Memory B cell (primary cell): ENCODE measurements at regions not wholly inside any gene's neighbourhood (a gene's known extent, or its start where the extent isn't known, plus 50 kb on each side); places are given as distances from the start of the nearest gene placed in this dataset.
"Not testable (repeated sequence)": the region's sequence is repeated elsewhere in the genome, so short reads cannot be mapped to it uniquely, and the experiment has no call there.

Source experiments
- ATAC-seq: fragments of 150-1000 bp; cut with Tn5 transposase; 2 replicates; pipeline ENCODE4 v1.10.0; 2021; ENCODE audit warnings: low read depth, mild to moderate bottlenecking, moderate library complexity
- DNase-seq, 2 donors: peaks; one replicate each; pipeline ENCODE4 v3.0.0; 2022; ENCODE audit warnings: low spot score in 2 of 2
- H3K27ac Mint-ChIP-seq: one replicate; pipeline ENCODE4 v1.8.0; 2022; ENCODE audit warnings: mild to moderate bottlenecking, moderate library complexity, mixed read lengths
- H3K27me3 Mint-ChIP-seq: one replicate; pipeline ENCODE4 v1.8.0; 2022; ENCODE audit warnings: mixed read lengths
- H3K36me3 Mint-ChIP-seq: one replicate; pipeline ENCODE4 v1.8.0; 2022; ENCODE audit warnings: mild to moderate bottlenecking, mixed read lengths
- H3K4me1 Mint-ChIP-seq: one replicate; pipeline ENCODE4 v1.8.0; 2022; ENCODE audit warnings: mixed read lengths
- H3K4me3 Mint-ChIP-seq: one replicate; pipeline ENCODE4 v1.8.0; 2022; ENCODE audit warnings: mild to moderate bottlenecking, moderate library complexity, mixed read lengths
- H3K9me3 Mint-ChIP-seq: one replicate; pipeline ENCODE4 v1.8.0; 2022; ENCODE audit warnings: mixed read lengths

DNA sequence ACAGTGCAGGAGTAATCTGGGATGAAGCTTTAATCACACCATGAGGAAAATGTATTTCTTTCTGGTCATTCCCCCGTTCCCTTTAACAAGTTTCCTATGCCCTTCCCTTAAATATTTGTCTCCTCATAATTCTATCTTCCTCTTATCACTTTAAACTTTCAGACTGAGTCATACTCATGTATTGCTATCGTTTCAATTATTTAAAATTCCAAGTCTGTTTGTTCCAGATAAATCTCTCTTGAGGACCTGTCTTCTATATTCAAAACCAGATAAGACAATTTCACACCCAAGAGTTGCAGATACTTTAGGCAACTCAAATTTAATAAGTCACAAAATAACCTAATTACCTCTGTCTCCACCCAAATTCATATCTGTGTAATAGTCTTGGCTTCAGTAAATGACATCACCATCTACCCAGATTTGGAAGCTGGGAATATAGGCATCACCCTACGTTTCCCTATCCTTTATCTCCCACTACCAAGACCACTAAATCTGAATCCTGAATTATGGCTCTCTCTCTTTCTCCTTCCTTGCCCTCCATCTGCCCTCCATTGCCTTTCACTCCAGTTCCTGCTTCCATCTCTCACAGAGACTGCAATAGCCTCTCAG, 220.1 kb downstream of the PYDC2 start:
- H3K36me3 Mint-ChIP-seq, result no peaks in the 10 kb centered on the region
- DNase-seq (no peak), ATAC-seq (no peak)
- no peaks in the 10 kb centered on the region for H3K9me3 Mint-ChIP-seq
- no peaks in the 10 kb centered on the region for H3K4me1 Mint-ChIP-seq
- peaks cover 6% of the 10 kb centered on the region for H3K27me3 Mint-ChIP-seq
- no peak overlapping the region for H3K27ac Mint-ChIP-seq
- no peak overlapping the region for H3K4me3 Mint-ChIP-seq

GRCh38 chr3:191682961-191683360, 222.0 kb downstream of the PYDC2 start:
- H3K27me3 Mint-ChIP-seq, result peaks cover 9% of the 10 kb centered on the region
- ATAC-seq, result no peak
- no peaks in the 10 kb centered on the region for H3K4me1 Mint-ChIP-seq
- no peaks in the 10 kb centered on the region for H3K36me3 Mint-ChIP-seq
- no peaks in the 10 kb centered on the region for H3K9me3 Mint-ChIP-seq
- no peak overlapping the region for H3K27ac Mint-ChIP-seq
- no peak overlapping the region for H3K4me3 Mint-ChIP-seq
- DNase-seq, result no peak

DNA sequence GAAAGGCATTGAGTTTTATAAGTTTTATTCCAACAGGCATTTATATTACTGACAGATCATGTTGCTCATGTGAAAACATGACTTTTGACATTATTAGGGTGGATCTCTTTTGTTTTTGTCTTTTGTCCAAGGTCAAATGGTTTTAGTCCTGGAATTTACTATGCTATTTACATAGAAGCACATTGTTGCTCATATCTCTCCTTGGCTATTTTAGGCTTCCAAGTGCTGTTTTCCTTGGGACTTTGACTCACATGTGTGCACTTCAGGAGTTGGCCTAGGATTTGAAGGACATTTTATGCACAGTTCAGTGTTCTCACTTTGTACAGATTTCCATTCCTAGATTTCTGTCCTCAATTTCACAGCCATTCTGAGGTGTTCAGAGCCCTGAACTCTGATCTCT, 225.7 kb downstream of the PYDC2 start:
- ATAC-seq, result no peak
- no peaks in the 10 kb centered on the region for H3K9me3 Mint-ChIP-seq
- no peaks in the 10 kb centered on the region for H3K4me1 Mint-ChIP-seq
- H3K4me3 Mint-ChIP-seq, result no peak overlapping the region
- DNase-seq, result no peak
- no peak overlapping the region for H3K27ac Mint-ChIP-seq
- peaks cover 7% of the 10 kb centered on the region for H3K27me3 Mint-ChIP-seq
- no peaks in the 10 kb centered on the region for H3K36me3 Mint-ChIP-seq

DNA sequence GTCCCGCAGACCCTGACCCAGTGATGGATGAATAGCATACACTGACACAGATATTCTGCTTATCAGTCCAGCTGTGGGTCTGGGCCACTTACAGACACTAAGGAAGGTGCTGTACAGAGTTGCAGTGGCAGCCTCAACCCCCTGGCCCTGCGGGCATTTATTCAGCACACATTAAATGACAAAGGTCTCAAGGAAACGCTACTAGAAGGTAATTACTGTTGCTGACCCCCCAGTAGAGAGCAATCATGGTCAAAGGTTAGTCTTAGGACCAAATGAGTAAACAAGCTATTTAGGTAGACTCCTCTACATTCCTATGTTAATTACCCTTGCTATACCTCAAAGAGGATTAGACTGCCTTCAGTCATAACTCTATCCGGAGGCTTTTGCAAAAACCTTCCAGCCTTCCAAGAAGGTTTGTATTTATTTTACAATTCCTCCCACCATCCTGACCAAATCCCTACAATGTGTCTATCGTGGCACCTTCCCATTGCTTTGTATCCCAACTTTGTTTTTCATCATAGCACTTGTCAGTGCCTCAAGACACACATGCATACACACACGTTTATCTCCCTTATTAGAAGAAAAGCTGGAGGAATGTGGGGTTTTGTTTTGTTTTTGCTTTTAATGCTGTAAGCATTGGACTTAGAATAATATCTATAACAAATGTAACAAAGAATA, 227.9 kb downstream of the PYDC2 start:
- Mint-ChIP-seq H3K27me3 (peaks cover 7% of the 10 kb centered on the region), H3K4me1 (no peaks in the 10 kb centered on the region), H3K4me3 (no peak overlapping the region), H3K36me3 (no peaks in the 10 kb centered on the region), H3K9me3 (no peaks in the 10 kb centered on the region), H3K27ac (no peak overlapping the region)
- DNase-seq (no peak), ATAC-seq (no peak)

GRCh38 chr3:191691184-191691583, 230.2 kb downstream of the PYDC2 start:
- not testable (repeated sequence) for H3K4me1 Mint-ChIP-seq, H3K36me3 Mint-ChIP-seq, ATAC-seq, H3K4me3 Mint-ChIP-seq, H3K27me3 Mint-ChIP-seq, H3K27ac Mint-ChIP-seq, H3K9me3 Mint-ChIP-seq, DNase-seq

DNA sequence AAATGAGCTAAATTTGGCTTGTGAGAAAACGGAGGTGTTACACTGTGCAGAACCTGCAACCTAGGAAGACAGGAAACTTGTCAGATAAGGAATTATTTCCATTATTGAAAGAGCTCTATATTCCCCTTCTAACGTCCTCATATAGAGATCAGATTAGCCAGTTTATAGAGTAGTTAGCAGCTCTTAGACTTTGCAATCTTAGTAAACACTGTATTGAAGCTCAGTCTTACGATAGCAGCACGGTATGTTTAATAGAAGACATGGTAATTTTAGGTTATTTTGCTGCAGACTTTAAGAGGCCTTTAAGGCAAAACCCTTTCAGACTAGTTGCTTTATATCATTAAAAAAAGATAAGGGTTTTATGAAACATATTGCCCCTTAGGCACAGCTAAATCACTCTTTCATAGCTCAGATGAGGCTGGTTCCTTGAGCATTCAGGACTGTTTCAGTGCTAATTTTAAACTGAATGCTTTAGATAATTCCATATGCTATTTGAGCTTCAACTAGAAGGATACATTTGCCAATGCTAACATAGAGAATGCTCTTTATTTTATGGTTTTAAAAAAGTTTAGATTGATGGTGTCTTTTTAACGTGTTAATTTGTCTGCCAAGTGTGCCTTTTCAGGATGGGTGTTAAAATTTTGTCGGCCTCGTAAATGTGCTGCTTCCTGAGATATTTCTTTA, 234.3 kb downstream of the PYDC2 start:
- Mint-ChIP-seq H3K4me3 (no peak overlapping the region), H3K27me3 (peaks cover 2% of the 10 kb centered on the region), H3K36me3 (no peaks in the 10 kb centered on the region), H3K4me1 (no peaks in the 10 kb centered on the region), H3K9me3 (no peaks in the 10 kb centered on the region), H3K27ac (no peak overlapping the region)
- ATAC-seq (no peak), DNase-seq (no peak)

- Mint-ChIP-seq H3K36me3 (no peaks in the 10 kb centered on the region), H3K27me3 (peaks cover 2% of the 10 kb centered on the region), H3K4me1 (no peaks in the 10 kb centered on the region), H3K27ac (no peak overlapping the region), H3K4me3 (no peak overlapping the region), H3K9me3 (peaks cover 2% of the 10 kb centered on the region)
- DNase-seq (no peak), ATAC-seq (no peak)
Observed at GRCh38 chr3:191695815-191696153, 234.8 kb downstream of the PYDC2 start.

DNA sequence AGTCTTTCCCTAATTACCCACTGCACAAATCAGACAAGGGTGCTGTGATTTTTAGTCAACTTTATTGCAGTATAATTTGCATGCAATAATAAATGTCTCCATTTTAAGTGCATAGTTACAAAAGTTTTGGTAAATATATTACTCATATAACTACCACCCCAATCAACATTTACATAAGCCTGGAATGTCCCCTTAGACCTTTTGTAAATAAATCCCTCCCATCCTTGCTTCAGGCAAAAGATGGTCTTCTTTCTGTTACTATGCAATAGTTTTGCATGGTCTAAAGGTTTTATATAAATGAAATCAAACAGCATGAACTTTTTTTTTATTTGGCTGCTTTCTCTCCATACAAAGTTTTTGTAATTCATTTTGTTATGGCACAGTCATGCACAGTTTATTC, 235.4 kb downstream of the PYDC2 start:
- peaks cover 2% of the 10 kb centered on the region for H3K9me3 Mint-ChIP-seq
- DNase-seq, result no peak
- peaks cover 2% of the 10 kb centered on the region for H3K27me3 Mint-ChIP-seq
- no peak for ATAC-seq
- H3K4me3 Mint-ChIP-seq, result no peak overlapping the region
- H3K4me1 Mint-ChIP-seq, result no peaks in the 10 kb centered on the region
- H3K36me3 Mint-ChIP-seq, result no peaks in the 10 kb centered on the region
- H3K27ac Mint-ChIP-seq, result no peak overlapping the region

- Mint-ChIP-seq H3K4me3 (no peak overlapping the region), H3K4me1 (no peaks in the 10 kb centered on the region), H3K27me3 (peaks cover 3% of the 10 kb centered on the region), H3K9me3 (peaks cover 5% of the 10 kb centered on the region), H3K27ac (no peak overlapping the region), H3K36me3 (no peaks in the 10 kb centered on the region)
- DNase-seq (no peak), ATAC-seq (no peak)
Observed at GRCh38 chr3:191699546-191699945, 238.6 kb downstream of the PYDC2 start.

DNA sequence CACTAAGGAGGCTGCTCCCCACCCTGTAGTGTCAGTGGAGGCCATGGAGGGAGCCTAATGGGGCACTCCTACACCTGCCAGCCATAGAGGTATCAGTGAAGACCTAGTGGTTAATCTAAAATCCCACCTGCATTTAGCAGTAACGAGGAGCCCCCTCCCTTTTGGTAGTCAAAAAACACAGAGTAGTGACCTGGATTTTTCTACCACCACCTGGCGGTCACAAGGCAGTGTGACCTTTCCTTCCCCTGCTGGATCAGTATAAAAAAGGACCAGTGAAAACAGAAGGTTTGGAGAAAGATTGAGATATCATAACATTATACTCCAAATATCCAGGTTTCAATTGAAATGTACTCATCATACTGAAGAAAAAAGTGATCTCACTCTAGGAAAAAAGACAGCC, 241.2 kb downstream of the PYDC2 start:
- H3K4me1 Mint-ChIP-seq, result no peaks in the 10 kb centered on the region
- peaks cover 8% of the 10 kb centered on the region for H3K9me3 Mint-ChIP-seq
- no peak overlapping the region for H3K4me3 Mint-ChIP-seq
- no peak for DNase-seq
- H3K36me3 Mint-ChIP-seq, result no peaks in the 10 kb centered on the region
- H3K27me3 Mint-ChIP-seq, result peaks cover 5% of the 10 kb centered on the region
- ATAC-seq, result no peak
- no peak overlapping the region for H3K27ac Mint-ChIP-seq

- peaks cover 1% of the 10 kb centered on the region for H3K27me3 Mint-ChIP-seq
- no peak for ATAC-seq
Observed at GRCh38 chr3:191707817-191708216, 246.9 kb downstream of the PYDC2 start.

GRCh38 chr3:191715585-191715984, 254.6 kb downstream of the PYDC2 start:
- no peak for DNase-seq
- Mint-ChIP-seq H3K4me3 (no peak overlapping the region), H3K4me1 (peaks cover 3% of the 10 kb centered on the region), H3K27ac (no peak overlapping the region), H3K27me3 (no peaks in the 10 kb centered on the region), H3K9me3 (no peaks in the 10 kb centered on the region), H3K36me3 (no peaks in the 10 kb centered on the region)
- no peak for ATAC-seq

More at GRCh38 chr3:191707817-191708216, 246.9 kb downstream of the PYDC2 start:
- Mint-ChIP-seq H3K4me1 (no peaks in the 10 kb centered on the region), H3K36me3 (no peaks in the 10 kb centered on the region), H3K9me3 (peaks cover 3% of the 10 kb centered on the region), H3K27ac (no peak overlapping the region), H3K4me3 (no peak overlapping the region)
- DNase-seq, result no peak

GRCh38 chr3:191721390-191721861, 260.5 kb downstream of the PYDC2 start:
- DNase-seq, result no peak
- ATAC-seq, result no peak
- Mint-ChIP-seq H3K4me1 (no peaks in the 10 kb centered on the region), H3K36me3 (no peaks in the 10 kb centered on the region), H3K27ac (no peak overlapping the region), H3K9me3 (no peaks in the 10 kb centered on the region), H3K4me3 (no peak overlapping the region), H3K27me3 (no peaks in the 10 kb centered on the region)

- Mint-ChIP-seq H3K4me1 (no peaks in the 10 kb centered on the region), H3K9me3 (no peaks in the 10 kb centered on the region), H3K27ac (no peak overlapping the region), H3K4me3 (no peak overlapping the region), H3K36me3 (no peaks in the 10 kb centered on the region), H3K27me3 (no peaks in the 10 kb centered on the region)
- DNase-seq, result no peak
- ATAC-seq, result no peak
Observed at GRCh38 chr3:191721990-191722389, 261.0 kb downstream of the PYDC2 start.
